Right cardiac atrium (tissue), 5 donors: ENCODE measurements at regions not wholly inside any gene's neighbourhood (a gene's known extent, or its start where the extent isn't known, plus 50 kb on each side); places are given as distances from the start of the nearest gene placed in this dataset.

Experiments used
- ATAC-seq, 2 donors: fragments of 200-7000 bp; cut with Tn5 transposase; one replicate each; pipeline versions ENCODE4 v1.8.0 to v1.9.1; 2020; ENCODE audit warnings: moderate library complexity in 2 of 2, mild to moderate bottlenecking in 1 of 2
- DNase-seq, 3 donors: peaks; one replicate each; pipeline ENCODE4 v3.0.0-alpha.2; 2020
- H3K27ac ChIP-seq: one replicate; pipeline ENCODE4 v1.5.1; 2013; ENCODE audit warnings: mild to moderate bottlenecking, low read length, control low read depth, moderate library complexity
- H3K27me3 ChIP-seq: one replicate; pipeline ENCODE4 v1.6.1; 2013; ENCODE audit not compliant: control insufficient read depth, insufficient read depth
- H3K4me1 ChIP-seq: one replicate; pipeline ENCODE4 v1.6.1; 2013; ENCODE audit warnings: low read length; ENCODE audit not compliant: control insufficient read depth, insufficient read depth
- H3K4me3 ChIP-seq: one replicate; pipeline ENCODE4 v1.5.1; 2013; ENCODE audit warnings: low read length, control low read depth
- H3K9me3 ChIP-seq: one replicate; pipeline ENCODE4 v1.6.1; 2013; ENCODE audit warnings: low read length; ENCODE audit not compliant: control insufficient read depth
- WGBS: extraction: QIAGEN DNeasy Blood & Tissue Kit; methylation state at CpG from one replicate; pipeline ENCODE4 v1.1.7; 2013; 5-methylcytosine and 5-hydroxymethylcytosine counted together
- intact Hi-C, 4 donors: fragments of 100-400 bp; cut with DNase I; formaldehyde crosslinking; loops; one replicate each; pipeline versions ENCODE4 v1.11.0 to v1.14.0; 2022 to 2023
- donor health status: healthy with polysubstance abuse.
- donor health status: DM: no; HTN: yes; CAD: no.
- donor health status: DM: no; HTN: no; CAD: no.
- donor health status: DM: no; HTN: yes; CAD: no; lungs with severe emphysema.
- donor health status: DM: yes; HTN: yes; CAD: no.

DNA sequence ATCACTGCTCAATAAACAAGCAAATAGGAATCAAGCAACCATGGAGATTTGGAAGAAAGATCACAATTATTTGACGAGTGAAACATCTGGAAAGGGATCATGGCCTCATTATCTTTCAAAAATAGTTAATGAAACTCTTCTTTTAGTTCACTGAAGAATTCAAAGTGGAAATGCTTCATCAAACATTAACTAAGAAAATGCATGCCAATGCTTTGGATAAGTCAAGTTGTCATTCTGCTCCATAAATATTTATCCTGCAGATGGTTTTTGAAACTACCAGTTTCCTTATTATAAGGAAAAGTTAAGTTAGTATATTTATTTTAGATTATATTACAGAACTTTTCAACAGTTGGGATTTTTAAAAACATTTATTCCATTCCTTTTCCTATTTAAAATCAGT is 206.5 kb upstream of the ADGRL2 start:
- intact Hi-C loops = no loop called here
- 59% methylated on average over 1 of the region's 1 CpG for WGBS
- Histone ChIP-seq H3K4me3 (no peak overlapping the region), H3K9me3 (no peaks in the 10 kb centered on the region), H3K4me1 (no peaks in the 10 kb centered on the region), H3K27me3 (no peaks in the 10 kb centered on the region), H3K27ac (no peak overlapping the region)
- DNase-seq (no peak), ATAC-seq (no peak)

DNA sequence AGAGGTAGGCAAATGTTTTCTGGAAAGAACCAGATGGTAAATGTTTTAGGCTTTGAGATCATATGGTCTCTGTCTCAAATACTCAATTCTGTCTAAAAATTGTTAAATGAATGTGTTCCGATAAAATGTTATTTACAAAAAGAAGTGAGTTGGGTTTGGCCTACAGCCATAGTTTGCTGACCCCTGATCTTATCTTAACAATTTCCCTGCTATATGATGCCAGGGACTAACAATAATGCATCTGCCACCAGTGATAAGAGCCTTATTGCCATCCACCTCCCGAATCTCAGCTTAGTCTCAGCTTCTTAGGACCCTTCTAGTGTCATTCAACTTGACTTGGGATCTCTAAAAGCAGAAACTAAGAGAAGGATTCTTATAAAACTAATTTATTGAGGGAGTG is 208.5 kb upstream of the ADGRL2 start:
- DNase-seq (no peak), ATAC-seq (no peak)
- no peaks in the 10 kb centered on the region for H3K9me3 ChIP-seq
- peaks cover 4% of the 10 kb centered on the region for H3K4me1 ChIP-seq
- H3K27me3 ChIP-seq = no peaks in the 10 kb centered on the region
- 73% methylated on average over 2 of the region's 2 CpGs for WGBS
- intact Hi-C loops = no loop called here
- H3K27ac ChIP-seq = no peak overlapping the region
- H3K4me3 ChIP-seq = no peak overlapping the region

DNA sequence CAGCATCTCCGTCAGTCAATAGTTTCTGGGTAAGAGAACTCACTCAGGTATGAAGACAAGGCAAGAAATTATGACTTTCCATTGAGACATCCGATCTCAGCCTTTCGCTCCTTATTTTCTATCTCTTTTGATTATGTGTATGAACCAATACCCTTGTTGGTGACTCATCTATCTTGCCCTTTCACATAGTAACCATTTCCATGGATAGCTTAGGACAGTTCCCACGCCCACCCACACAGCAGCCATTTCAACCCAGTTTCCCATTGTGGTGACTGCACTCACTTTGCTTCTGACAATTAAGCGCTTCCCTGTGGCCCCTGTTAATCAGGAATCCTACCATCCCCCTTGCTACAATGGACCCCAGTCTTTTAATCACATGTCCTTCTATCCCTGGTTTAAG is 210.6 kb upstream of the ADGRL2 start:
- ATAC-seq (no peak), DNase-seq (no peak)
- Histone ChIP-seq H3K27ac (no peak overlapping the region), H3K9me3 (no peaks in the 10 kb centered on the region), H3K4me3 (no peak overlapping the region), H3K27me3 (no peaks in the 10 kb centered on the region), H3K4me1 (peaks cover 4% of the 10 kb centered on the region)
- intact Hi-C loops = no loop called here
- 57% methylated on average over 5 of the region's 5 CpGs for WGBS

DNA sequence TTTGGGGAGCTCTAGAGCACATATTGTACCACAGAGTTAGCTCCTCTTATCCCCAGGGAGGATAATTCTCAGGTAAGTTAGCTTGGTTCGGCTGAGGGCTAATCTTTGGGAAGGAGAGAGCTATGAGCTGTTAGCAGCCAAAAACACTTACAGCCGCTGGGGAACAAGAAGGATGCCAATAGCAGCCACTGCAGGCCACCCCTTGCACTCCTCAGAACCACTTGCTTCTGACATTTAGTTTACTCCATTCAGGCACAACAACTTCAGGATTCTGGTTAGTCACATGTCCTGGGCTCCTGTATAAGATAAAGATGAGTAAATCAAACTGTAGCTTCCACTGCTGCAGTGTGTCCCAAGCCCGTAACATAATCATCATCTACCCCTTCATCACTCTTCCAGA is 212.6 kb upstream of the ADGRL2 start:
- intact Hi-C loops = no loop called here
- Histone ChIP-seq H3K4me1 (peaks cover 4% of the 10 kb centered on the region), H3K9me3 (no peaks in the 10 kb centered on the region), H3K27me3 (no peaks in the 10 kb centered on the region), H3K27ac (no peak overlapping the region), H3K4me3 (no peak overlapping the region)
- ATAC-seq (peak in 1 of 2 donors; percentile 63), DNase-seq (peak in 1 of 3 donors; percentile 33)
- 69% methylated on average over 3 of the region's 3 CpGs for WGBS

DNA sequence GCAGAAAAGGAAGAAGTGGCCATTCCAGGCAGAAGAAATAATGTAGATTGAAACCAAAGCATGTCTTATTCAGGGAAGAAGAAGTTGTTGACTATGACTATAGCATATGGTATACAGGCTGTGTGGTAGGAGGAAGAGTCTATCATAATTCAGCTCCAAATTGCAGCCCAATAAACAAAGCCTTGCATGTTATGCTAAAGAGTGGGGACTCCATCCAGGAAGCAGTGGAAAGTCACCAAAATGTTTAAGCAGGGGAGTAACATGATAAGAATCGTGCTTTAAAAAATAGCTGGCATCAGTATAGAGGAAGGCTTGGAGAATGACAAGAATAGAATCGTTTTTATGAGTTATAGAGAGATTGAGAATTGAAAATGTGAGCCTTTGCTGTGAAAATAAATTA is 213.3 kb upstream of the ADGRL2 start:
- Histone ChIP-seq H3K9me3 (no peaks in the 10 kb centered on the region), H3K27me3 (no peaks in the 10 kb centered on the region), H3K27ac (no peak overlapping the region), H3K4me3 (no peak overlapping the region), H3K4me1 (peaks cover 4% of the 10 kb centered on the region)
- intact Hi-C loops = no loop called here
- ATAC-seq (no peak), DNase-seq (no peak)
- whole genome bisulfite sequencing = 24% methylated on average over 2 of the region's 2 CpGs

DNA sequence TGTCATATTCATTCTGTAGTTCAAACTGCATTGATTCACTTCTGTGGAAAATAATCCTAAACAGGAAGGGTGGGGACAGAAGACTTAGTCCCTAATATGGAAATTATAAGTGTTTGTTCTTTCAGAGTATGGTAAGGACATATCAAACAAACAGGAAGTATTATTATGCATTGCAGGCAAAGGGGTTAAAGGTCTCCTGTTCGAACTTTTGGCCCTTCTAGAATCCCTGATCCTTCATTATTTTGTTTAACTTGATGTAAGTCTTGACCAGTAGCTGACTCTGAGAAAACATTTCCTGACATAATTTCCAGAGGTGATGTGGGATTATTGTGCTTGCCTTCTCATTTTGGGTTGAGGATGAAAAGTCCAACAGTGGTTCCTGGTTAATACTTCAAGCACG is 215.4 kb upstream of the ADGRL2 start:
- Histone ChIP-seq H3K27ac (no peak overlapping the region), H3K4me3 (no peak overlapping the region), H3K4me1 (peaks cover 4% of the 10 kb centered on the region), H3K27me3 (no peaks in the 10 kb centered on the region), H3K9me3 (no peaks in the 10 kb centered on the region)
- ATAC-seq (no peak), DNase-seq (no peak)
- 75% methylated on average over 2 of the region's 2 CpGs for WGBS
- intact Hi-C loops = no loop called here

DNA sequence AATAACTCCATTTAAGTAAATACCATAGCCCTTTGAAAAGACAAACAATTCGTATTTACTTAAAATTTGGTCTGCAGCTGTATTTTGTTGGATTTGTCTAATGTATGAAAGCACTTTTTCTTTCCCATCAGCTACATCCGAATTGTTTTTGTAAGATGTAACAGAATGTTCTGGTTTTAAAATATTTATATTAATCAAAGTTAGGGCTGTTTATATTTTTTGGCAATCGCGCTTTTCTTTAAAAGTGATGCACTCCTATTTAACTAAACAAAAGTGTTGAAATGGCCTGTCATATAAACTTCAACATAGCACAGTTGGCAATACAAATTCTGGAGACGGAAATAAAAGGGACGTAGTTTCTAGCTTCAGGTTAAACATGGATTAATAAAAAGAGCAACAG is 216.3 kb upstream of the ADGRL2 start:
- DNase-seq = no peak
- Histone ChIP-seq H3K9me3 (no peaks in the 10 kb centered on the region), H3K4me1 (peaks cover 4% of the 10 kb centered on the region), H3K27ac (no peak overlapping the region), H3K4me3 (no peak overlapping the region), H3K27me3 (no peaks in the 10 kb centered on the region)
- intact Hi-C loops = no loop called here
- 79% methylated on average over 6 of the region's 6 CpGs for WGBS
- ATAC-seq = no peak

DNA sequence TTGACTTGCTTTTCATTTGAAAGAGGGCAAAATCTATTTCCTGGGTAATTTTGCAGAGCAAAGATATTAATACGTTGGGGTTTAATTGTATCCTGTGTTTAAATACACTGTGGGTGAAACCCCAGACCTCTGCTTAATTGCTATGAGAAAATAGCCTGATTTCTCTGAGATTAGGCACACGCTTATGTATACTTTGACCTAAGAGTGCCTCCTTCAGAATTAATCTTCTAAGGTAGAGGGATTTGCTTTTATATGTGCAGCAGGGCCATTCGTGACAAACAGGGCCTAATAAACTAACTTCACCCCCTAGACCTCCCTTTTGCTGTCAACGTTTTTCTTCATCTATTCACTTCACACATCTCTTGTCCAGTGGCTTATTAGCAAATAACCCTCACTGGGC is 216.9 kb upstream of the ADGRL2 start:
- H3K27me3 ChIP-seq = no peaks in the 10 kb centered on the region

DNA sequence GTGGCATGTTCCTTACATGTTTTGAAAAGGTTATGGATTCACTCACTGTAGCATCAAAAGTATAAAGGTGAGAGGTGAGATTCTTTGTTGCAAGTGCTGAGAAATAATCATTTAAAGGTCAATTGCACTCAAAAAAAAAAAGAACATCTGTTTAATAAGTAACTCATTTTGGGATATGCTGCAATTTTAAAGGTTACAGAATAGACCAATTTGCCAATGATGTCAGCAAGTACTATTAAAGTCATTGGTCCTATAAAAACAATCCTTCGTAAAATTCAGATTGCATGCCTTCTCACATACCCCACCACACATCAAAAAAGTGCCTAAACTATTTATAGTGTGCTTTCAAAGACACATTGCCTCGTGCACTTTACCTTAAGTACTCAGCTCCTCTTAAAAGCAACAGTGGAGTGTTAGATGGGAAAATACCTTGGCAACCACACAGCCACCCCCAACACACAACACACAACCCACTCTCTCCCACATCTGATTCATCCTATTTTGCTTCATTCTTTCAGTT is 218.2 kb upstream of the ADGRL2 start:
- 70% methylated on average over 2 of the region's 2 CpGs for WGBS

More for the DNA sequence above, 216.9 kb upstream of the ADGRL2 start:
- no peak overlapping the region for H3K4me3 ChIP-seq
- DNase-seq (no peak), ATAC-seq (no peak)
- 68% methylated on average over 4 of the region's 4 CpGs for WGBS
- H3K4me1 ChIP-seq = peaks cover 4% of the 10 kb centered on the region
- intact Hi-C loops = no loop called here
- H3K9me3 ChIP-seq = no peaks in the 10 kb centered on the region
- no peak overlapping the region for H3K27ac ChIP-seq

DNA sequence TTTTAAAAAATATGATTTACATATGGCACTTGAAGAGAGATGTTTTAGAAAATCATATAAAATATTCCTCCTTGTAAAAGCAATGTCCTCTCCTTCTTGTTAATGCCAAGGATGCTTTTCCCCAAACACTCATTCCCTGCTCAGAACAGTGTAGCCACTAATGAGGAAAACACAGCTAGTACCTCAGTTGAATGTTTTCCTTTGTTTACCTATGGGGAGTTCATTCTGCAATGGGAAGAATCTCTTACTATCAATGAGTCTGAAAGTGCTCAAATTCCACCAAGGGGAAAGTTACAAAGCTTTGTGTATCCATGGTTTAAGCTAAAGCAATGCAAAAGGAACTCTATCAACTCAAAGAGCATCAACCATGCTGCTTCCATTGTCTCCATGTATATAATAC is 221.9 kb upstream of the ADGRL2 start:
- intact Hi-C loops = no loop called here
- no peak overlapping the region for H3K27ac ChIP-seq
- H3K4me1 ChIP-seq = peaks cover 6% of the 10 kb centered on the region
- H3K27me3 ChIP-seq = no peaks in the 10 kb centered on the region
- no peak for DNase-seq
- no peaks in the 10 kb centered on the region for H3K9me3 ChIP-seq
- H3K4me3 ChIP-seq = no peak overlapping the region
- no peak for ATAC-seq

More for the DNA sequence above, 218.2 kb upstream of the ADGRL2 start:
- ATAC-seq (no peak), DNase-seq (no peak)
- Histone ChIP-seq H3K4me1 (no peaks in the 10 kb centered on the region), H3K9me3 (no peaks in the 10 kb centered on the region), H3K4me3 (no peak overlapping the region), H3K27ac (no peak overlapping the region), H3K27me3 (no peaks in the 10 kb centered on the region)
- intact Hi-C loops = no loop called here

DNA sequence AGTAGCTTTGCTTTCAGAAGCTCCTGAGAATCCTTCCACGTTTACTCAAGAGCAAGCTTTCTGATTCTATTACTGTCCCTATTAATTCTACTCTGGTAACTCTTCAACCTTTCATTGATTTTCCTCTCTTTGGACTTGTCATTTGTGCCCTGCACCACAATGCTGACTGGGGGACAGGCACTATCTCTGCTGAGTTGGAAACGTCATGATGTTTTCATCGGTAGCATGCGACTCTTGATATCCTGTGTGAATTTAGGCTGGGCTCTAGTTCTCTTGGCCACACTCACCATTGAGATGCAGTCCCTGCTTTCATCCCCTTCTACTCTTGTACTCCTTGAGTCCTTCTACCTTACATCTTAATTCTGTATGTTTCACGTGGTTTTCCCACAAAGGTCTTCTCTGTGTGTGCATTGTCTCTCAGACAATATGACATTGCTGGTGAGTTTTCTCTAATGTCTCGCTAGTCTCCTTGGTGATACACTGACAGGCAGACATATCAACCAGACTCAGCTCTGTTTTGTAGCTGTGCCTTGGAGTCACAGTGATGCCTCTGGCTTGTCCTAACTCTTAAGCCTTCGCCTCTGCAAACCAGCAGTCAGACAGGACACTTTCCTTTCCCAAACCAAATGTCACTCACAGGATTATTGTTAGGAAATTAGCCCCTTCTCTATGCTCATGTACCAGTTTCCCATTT is 223.6 kb upstream of the ADGRL2 start:
- DNase-seq = peak in 1 of 3 donors; percentile 21
- 61% methylated on average over 7 of the region's 7 CpGs for WGBS
- peak; percentile 52 to 65 for ATAC-seq

DNA sequence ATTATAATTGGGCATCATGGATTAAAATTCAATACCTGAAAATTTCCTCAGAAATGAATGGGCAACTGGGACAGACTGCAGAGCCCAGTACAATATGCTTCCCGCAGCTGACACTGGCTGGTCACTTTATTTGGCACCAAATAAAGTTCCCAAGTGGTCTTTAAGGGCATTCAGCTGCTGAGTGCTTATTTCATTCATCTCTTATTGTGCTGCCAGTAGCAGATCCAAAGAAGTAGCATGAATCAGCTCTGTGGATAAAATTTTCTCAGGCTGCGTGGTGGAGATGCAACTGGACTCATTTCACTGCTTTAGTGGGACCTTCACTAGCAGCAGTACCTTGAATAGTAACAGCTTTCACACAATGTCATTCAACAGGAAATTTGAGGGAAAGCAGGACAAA is 226.3 kb upstream of the ADGRL2 start:
- H3K4me3 ChIP-seq = peak overlapping the region; percentile 15
- H3K27ac ChIP-seq = no peak overlapping the region

More for the DNA sequence above, 223.6 kb upstream of the ADGRL2 start:
- H3K4me1 ChIP-seq = peaks cover 6% of the 10 kb centered on the region
- no peaks in the 10 kb centered on the region for H3K27me3 ChIP-seq
- intact Hi-C loops = no loop called here
- no peaks in the 10 kb centered on the region for H3K9me3 ChIP-seq
- H3K27ac ChIP-seq = peak overlapping the region; percentile 21
- H3K4me3 ChIP-seq = no peak overlapping the region

More for the DNA sequence above, 226.3 kb upstream of the ADGRL2 start:
- 34% methylated on average over 2 of the region's 2 CpGs for WGBS
- ATAC-seq (peak; percentile 66 to 75), DNase-seq (peak in 1 of 3 donors; percentile 29)
- H3K4me1 ChIP-seq = peaks cover 6% of the 10 kb centered on the region
- no peaks in the 10 kb centered on the region for H3K27me3 ChIP-seq
- intact Hi-C loops = no loop called here
- H3K9me3 ChIP-seq = no peaks in the 10 kb centered on the region
